BJ (cell line): ENCODE measurements at regions not wholly inside any gene's neighbourhood (a gene's known extent, or its start where the extent isn't known, plus 50 kb on each side); places are given as distances from the start of the nearest gene placed in this dataset.

Source experiments
- CTCF ChIA-PET: fragments of 350-600 bp; formaldehyde crosslinking; extraction: SDS; loops from one replicate; lab custom pipeline; 2021; ENCODE audit warnings: antibody characterized with exemption, inconsistent platforms; lab: Yijun Ruan, JAX
- POLR2A ChIA-PET: fragments of 300-600 bp; sonication (Branson Sonifier 250); formaldehyde crosslinking; extraction: SDS; loops from one replicate; lab custom pipeline; 2021; ENCODE audit warnings: antibody characterized with exemption; lab: Charles Lee
- DNase-seq: peaks from one replicate; pipeline ENCODE4 v3.0.0-alpha.2; 2011; ENCODE audit warnings: low read depth
- H3K27me3 ChIP-seq: 2 replicates; pipeline ENCODE4 v1.6.0; 2011; ENCODE audit warnings: low read length; ENCODE audit not compliant: control insufficient read depth, insufficient read depth
- H3K36me3 ChIP-seq: 2 replicates; pipeline ENCODE4 v1.5.1; 2011; ENCODE audit warnings: low read length; ENCODE audit not compliant: control insufficient read depth, insufficient read depth
- H3K4me3 ChIP-seq: 2 replicates; pipeline ENCODE4 v1.5.1; 2011; ENCODE audit warnings: low read depth, mild to moderate bottlenecking, control low read depth, low read length
- CTCF ChIP-seq: IDR thresholded peaks from 2 replicates; pipeline ENCODE4 v1.5.1; 2011; ENCODE audit warnings: low read depth, mild to moderate bottlenecking, control low read depth, inconsistent platforms, low read length, moderate library complexity; ENCODE audit not compliant: insufficient read depth

DNA sequence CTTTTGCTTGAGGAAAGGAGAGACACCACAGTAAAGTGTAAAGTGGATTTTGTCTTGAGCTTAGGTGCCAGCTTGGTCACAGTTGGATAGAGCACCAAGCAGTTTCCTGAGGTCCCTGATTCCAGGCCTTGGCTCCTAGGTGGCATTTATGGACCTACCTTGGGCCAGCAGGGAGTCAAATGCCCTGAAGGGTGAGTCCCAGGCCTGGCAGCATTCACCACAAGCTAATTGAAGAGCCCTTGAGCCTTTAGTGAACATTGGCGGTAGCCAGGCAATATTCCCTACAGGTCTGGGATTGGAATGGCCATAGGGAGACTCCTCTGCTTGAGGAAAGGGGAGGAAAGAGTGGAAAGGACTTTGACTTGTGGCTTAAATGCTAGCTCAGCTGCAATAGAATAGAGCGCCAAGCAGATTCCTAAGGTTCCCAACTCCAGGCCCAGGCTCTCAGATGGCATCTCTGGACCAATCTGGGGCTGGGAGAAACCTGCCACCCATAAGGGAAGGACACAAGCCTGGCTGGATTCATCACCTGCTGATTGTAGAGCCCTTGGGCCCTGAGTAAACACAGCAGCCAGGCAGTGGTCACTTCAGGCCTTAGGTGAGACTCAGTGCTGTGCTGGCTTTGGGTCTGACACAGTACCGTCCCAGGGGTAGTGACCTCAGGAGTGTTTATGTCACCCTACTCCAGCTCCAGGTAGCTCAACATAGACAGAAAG is 137.5 kb upstream of the OTOS start:
- H3K4me3 ChIP-seq: no peak overlapping the region
- H3K36me3 ChIP-seq: no peaks in the 10 kb centered on the region
- ChIA-PET POLR2A (no interaction called here), CTCF (no interaction called here)
- peaks cover 10% of the 10 kb centered on the region for H3K27me3 ChIP-seq
- no peak for TF ChIP-seq CTCF
- DNase-seq: no peak

DNA sequence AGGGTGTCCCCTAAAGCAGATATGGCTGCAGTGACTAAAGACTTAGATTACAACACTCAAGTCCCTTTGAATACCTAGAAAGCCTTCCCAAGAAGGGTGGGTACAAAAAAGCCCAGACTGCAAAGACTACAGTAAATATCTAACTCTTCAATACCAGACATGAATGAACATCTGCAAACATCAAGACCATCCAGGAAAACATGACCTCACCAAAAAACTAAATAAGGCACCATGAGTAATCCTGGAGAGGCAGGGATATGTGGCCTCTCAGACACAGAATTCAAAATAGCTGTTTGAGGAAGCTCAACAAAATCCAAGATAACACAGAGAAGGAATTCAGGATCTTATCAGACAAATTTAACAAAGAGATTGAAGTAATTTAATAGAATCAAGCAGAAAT is 138.2 kb upstream of the OTOS start:
- Histone ChIP-seq H3K36me3 (no peaks in the 10 kb centered on the region), H3K27me3 (peaks cover 10% of the 10 kb centered on the region), H3K4me3 (no peak overlapping the region)
- DNase-seq: no peak
- ChIA-PET POLR2A (no interaction called here), CTCF (no interaction called here)
- no peak for TF ChIP-seq CTCF

GRCh38 chr2:240280621-240281020 is 140.2 kb upstream of the OTOS start:
- no peak for DNase-seq

GRCh38 chr2:240284503-240285259 is 144.2 kb upstream of the OTOS start:
- Histone ChIP-seq H3K27me3 (peaks cover 1% of the 10 kb centered on the region), H3K36me3 (no peaks in the 10 kb centered on the region), H3K4me3 (no peak overlapping the region)
- POLR2A ChIA-PET: no interaction called here
- DNase-seq: no peak
- CTCF ChIA-PET: no interaction called here
- TF ChIP-seq CTCF: no peak

More at GRCh38 chr2:240280621-240281020, 140.2 kb upstream of the OTOS start:
- no peak for TF ChIP-seq CTCF
- ChIA-PET POLR2A (no interaction called here), CTCF (interaction anchor here (1.2 kb wide), 1 partner anchor 28 kb away, joined by 3 read pairs; no protein-coding TSS in a partner anchor)
- Histone ChIP-seq H3K36me3 (no peaks in the 10 kb centered on the region), H3K4me3 (no peak overlapping the region), H3K27me3 (peaks cover 10% of the 10 kb centered on the region)

DNA sequence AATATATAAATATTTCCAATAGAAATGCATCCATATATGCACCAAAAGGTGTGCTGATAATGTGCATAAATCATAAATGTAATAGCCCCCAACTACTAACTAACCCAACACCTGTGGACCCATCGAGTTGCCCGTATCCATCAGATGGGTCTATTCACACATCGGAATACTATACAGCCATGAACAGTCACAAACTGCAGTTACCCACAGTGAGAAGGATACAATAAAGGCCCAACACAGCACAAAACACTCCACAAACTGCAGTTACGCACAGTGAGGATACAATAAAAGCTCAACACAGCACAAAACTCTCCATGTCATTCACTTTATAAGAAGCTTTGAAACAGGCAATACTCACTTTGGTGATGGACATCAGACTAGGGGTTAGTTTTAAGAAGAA is 145.3 kb upstream of the OTOS start:
- ChIA-PET CTCF (no interaction called here), POLR2A (no interaction called here)
- no peak for TF ChIP-seq CTCF
- DNase-seq: no peak
- no peak overlapping the region for H3K4me3 ChIP-seq
- no peaks in the 10 kb centered on the region for H3K36me3 ChIP-seq
- H3K27me3 ChIP-seq: peaks cover 1% of the 10 kb centered on the region
